ENCODE measurements at regions not wholly inside any gene's neighbourhood (a gene's known extent, or its start where the extent isn't known, plus 50 kb on each side); places are given as distances from the start of the nearest gene placed in this dataset.
"Not testable (repeated sequence)": the region's sequence is repeated elsewhere in the genome, so short reads cannot be mapped to it uniquely, and the experiment has no call there.

- Histone ChIP-seq H3K9me1 (ENCODE audit: control insufficient read depth, extremely low read depth, insufficient read depth, low read length) (no peaks in the 10 kb centered on the region), H3K9me3 (ENCODE audit: control insufficient read depth, low read depth, low read length) (no peaks in the 10 kb centered on the region), H3K27ac (ENCODE audit: control insufficient read depth, insufficient read depth, low read length) (no peak overlapping the region), H3K4me3 (ENCODE audit: control insufficient read depth in 2 of 3, extremely low read depth in 1 of 3, insufficient read depth in 2 of 3, low read depth in 1 of 3, low read length in 3 of 3) (no peak overlapping the region), H3K79me2 (ENCODE audit: control insufficient read depth, insufficient read depth, low read length) (no peaks in the 10 kb centered on the region), H2AFZ (ENCODE audit: control insufficient read depth, low read length) (no peak overlapping the region), H3K27me3 (ENCODE audit: control insufficient read depth, extremely low read depth, insufficient read depth, low read length) (no peaks in the 10 kb centered on the region), H3K4me1 (ENCODE audit: control insufficient read depth, extremely low read depth, insufficient read depth, low read length) (no peaks in the 10 kb centered on the region), H3K36me3 (ENCODE audit: control insufficient read depth in 2 of 2, extremely low read depth in 1 of 2, insufficient read depth in 2 of 2, low read length in 2 of 2) (no peaks in the 10 kb centered on the region), H4K20me1 (ENCODE audit: control insufficient read depth, extremely low read depth, insufficient read depth, low read length) (no peaks in the 10 kb centered on the region), H3K9ac (ENCODE audit: control insufficient read depth, extremely low read depth, insufficient read depth, low read length) (no peak overlapping the region), H3K4me2 (ENCODE audit: control insufficient read depth, extremely low read depth, insufficient read depth, low read depth, low read length) (no peak overlapping the region)
- TF ChIP-seq, protein P1, sequence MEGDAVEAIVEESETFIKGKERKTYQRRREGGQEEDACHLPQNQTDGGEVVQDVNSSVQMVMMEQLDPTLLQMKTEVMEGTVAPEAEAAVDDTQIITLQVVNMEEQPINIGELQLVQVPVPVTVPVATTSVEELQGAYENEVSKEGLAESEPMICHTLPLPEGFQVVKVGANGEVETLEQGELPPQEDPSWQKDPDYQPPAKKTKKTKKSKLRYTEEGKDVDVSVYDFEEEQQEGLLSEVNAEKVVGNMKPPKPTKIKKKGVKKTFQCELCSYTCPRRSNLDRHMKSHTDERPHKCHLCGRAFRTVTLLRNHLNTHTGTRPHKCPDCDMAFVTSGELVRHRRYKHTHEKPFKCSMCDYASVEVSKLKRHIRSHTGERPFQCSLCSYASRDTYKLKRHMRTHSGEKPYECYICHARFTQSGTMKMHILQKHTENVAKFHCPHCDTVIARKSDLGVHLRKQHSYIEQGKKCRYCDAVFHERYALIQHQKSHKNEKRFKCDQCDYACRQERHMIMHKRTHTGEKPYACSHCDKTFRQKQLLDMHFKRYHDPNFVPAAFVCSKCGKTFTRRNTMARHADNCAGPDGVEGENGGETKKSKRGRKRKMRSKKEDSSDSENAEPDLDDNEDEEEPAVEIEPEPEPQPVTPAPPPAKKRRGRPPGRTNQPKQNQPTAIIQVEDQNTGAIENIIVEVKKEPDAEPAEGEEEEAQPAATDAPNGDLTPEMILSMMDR (optimal IDR thresholded peaks at IDR 0.05 in 1 of 3, IDR thresholded peaks at IDR 0.05 in 1 of 3, conservative IDR thresholded peaks at IDR 0.05 in 1 of 3; ENCODE audit: extremely low read depth in 1 of 3, insufficient read depth in 2 of 3, low read length in 3 of 3): no peak
- TF ChIP-seq EZH2 (IDR thresholded peaks at IDR 0.05; ENCODE audit: low read length): no peak
- FAIRE-seq (no peak), DNase-seq (ENCODE audit: low read depth, low spot score) (no peak)
- dilution Hi-C loops (cut with MboI; ENCODE audit: extremely low pct_ligation_motif_present, low sequenced_read_pairs): no loop called here
Observed at GRCh38 chr5:163874431-163874830, 369.0 kb downstream of the MAT2B start.

GRCh38 chr5:163874912-163875311 lies 369.5 kb downstream of the MAT2B start:
- H4K20me1 ChIP-seq (ENCODE audit: control insufficient read depth, extremely low read depth, insufficient read depth, low read length); H3K4me1 ChIP-seq (ENCODE audit: control insufficient read depth, extremely low read depth, insufficient read depth, low read length); H3K4me3 ChIP-seq (ENCODE audit: control insufficient read depth in 2 of 3, extremely low read depth in 1 of 3, insufficient read depth in 2 of 3, low read depth in 1 of 3, low read length in 3 of 3); H3K27me3 ChIP-seq (ENCODE audit: control insufficient read depth, extremely low read depth, insufficient read depth, low read length); DNase-seq (ENCODE audit: low read depth, low spot score); H3K9ac ChIP-seq (ENCODE audit: control insufficient read depth, extremely low read depth, insufficient read depth, low read length); FAIRE-seq; H3K4me2 ChIP-seq (ENCODE audit: control insufficient read depth, extremely low read depth, insufficient read depth, low read depth, low read length); H3K9me3 ChIP-seq (ENCODE audit: control insufficient read depth, low read depth, low read length); H3K36me3 ChIP-seq (ENCODE audit: control insufficient read depth in 2 of 2, extremely low read depth in 1 of 2, insufficient read depth in 2 of 2, low read length in 2 of 2); H3K9me1 ChIP-seq (ENCODE audit: control insufficient read depth, extremely low read depth, insufficient read depth, low read length); dilution Hi-C loops (cut with MboI; ENCODE audit: extremely low pct_ligation_motif_present, low sequenced_read_pairs); H3K27ac ChIP-seq (ENCODE audit: control insufficient read depth, insufficient read depth, low read length); H2AFZ ChIP-seq (ENCODE audit: control insufficient read depth, low read length); H3K79me2 ChIP-seq (ENCODE audit: control insufficient read depth, insufficient read depth, low read length): not testable (repeated sequence)

DNA sequence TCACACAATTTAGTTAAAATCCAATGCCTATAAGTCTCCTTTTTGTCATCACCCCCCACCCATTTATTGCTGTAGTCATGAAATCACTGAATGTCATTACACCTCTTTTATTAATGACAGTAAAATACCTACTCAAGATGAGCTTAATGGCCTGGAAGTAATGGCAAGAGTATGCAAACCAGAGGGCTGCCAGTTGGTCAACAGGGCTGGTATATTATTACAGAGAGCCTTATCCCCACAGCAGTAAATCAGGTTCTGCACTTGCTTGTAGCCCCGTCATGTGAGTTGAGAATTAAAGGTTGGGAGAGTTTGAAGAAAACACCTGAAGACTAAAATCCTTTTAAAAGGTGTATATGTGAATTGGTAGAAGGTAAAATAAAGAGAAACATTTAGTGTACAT lies 372.4 kb downstream of the MAT2B start:
- DNase-seq (ENCODE audit: low read depth, low spot score) (no peak), FAIRE-seq (no peak)
- Histone ChIP-seq H3K27me3 (ENCODE audit: control insufficient read depth, extremely low read depth, insufficient read depth, low read length) (no peaks in the 10 kb centered on the region), H3K4me3 (ENCODE audit: control insufficient read depth in 2 of 3, extremely low read depth in 1 of 3, insufficient read depth in 2 of 3, low read depth in 1 of 3, low read length in 3 of 3) (no peak overlapping the region), H3K4me2 (ENCODE audit: control insufficient read depth, extremely low read depth, insufficient read depth, low read depth, low read length) (no peak overlapping the region), H3K36me3 (ENCODE audit: control insufficient read depth in 2 of 2, extremely low read depth in 1 of 2, insufficient read depth in 2 of 2, low read length in 2 of 2) (no peaks in the 10 kb centered on the region), H3K9ac (ENCODE audit: control insufficient read depth, extremely low read depth, insufficient read depth, low read length) (no peak overlapping the region), H2AFZ (ENCODE audit: control insufficient read depth, low read length) (no peak overlapping the region), H4K20me1 (ENCODE audit: control insufficient read depth, extremely low read depth, insufficient read depth, low read length) (no peaks in the 10 kb centered on the region), H3K4me1 (ENCODE audit: control insufficient read depth, extremely low read depth, insufficient read depth, low read length) (no peaks in the 10 kb centered on the region), H3K9me1 (ENCODE audit: control insufficient read depth, extremely low read depth, insufficient read depth, low read length) (no peaks in the 10 kb centered on the region), H3K9me3 (ENCODE audit: control insufficient read depth, low read depth, low read length) (no peaks in the 10 kb centered on the region), H3K79me2 (ENCODE audit: control insufficient read depth, insufficient read depth, low read length) (no peaks in the 10 kb centered on the region), H3K27ac (ENCODE audit: control insufficient read depth, insufficient read depth, low read length) (no peak overlapping the region)
- dilution Hi-C loops (cut with MboI; ENCODE audit: extremely low pct_ligation_motif_present, low sequenced_read_pairs): no loop called here
- TF ChIP-seq EZH2 (IDR thresholded peaks at IDR 0.05; ENCODE audit: low read length): no peak
- TF ChIP-seq, protein P1 (optimal IDR thresholded peaks at IDR 0.05 in 1 of 3, IDR thresholded peaks at IDR 0.05 in 1 of 3, conservative IDR thresholded peaks at IDR 0.05 in 1 of 3; ENCODE audit: extremely low read depth in 1 of 3, insufficient read depth in 2 of 3, low read length in 3 of 3): no peak

Measured in keratinocyte (primary cell).